ENCODE measurements at regions not wholly inside any gene's neighbourhood (a gene's known extent, or its start where the extent isn't known, plus 50 kb on each side); places are given as distances from the start of the nearest gene placed in this dataset.
A peak's percentile ranks its signal among the peaks of the same experiment; 100 is the strongest.

DNA sequence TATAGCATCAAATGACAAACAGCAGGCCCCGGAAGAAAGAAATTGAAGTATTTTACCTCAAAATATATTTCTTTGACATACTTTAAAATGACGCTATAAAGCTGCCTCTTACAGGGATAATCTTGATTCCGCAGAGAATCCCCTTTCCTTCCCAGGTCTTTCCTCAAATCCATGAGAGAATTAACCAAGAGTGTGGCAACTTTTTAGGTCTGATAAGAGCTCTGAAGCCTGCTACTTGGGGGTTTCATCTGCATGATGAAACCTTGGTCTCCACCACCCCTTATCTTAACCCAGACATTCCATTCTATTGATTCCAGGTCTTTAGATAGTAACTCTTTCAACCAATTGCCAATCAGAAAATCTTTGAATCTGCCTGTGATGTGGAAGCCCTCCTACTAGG lies 173.8 kb downstream of the CEMIP2 start:
- H3K4me3 ChIP-seq (ENCODE audit: low read length), result no peak overlapping the region
- no peak for DNase-seq (ENCODE audit: low read depth, low spot score)

DNA sequence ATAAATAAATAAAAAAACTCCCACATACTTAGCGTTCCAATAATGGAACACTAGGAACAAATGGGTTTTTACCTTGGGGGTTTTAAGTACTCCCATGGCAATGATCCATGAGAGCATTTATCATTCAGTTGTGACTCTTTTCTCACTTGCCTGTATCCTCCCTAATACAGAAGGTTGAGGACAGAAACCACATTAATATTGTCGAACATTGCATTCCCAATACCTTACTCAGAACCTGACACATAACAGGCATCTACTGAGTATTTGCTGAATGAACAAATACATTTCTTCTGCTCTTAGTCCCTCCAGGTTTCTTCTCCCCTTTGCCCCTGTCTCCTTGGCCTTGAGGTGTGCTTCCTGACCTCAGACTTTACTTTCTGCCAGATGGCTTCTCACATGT lies 175.9 kb downstream of the CEMIP2 start:
- H3K4me3 ChIP-seq (ENCODE audit: low read length), result no peak overlapping the region
- no peak for DNase-seq (ENCODE audit: low read depth, low spot score)

DNA sequence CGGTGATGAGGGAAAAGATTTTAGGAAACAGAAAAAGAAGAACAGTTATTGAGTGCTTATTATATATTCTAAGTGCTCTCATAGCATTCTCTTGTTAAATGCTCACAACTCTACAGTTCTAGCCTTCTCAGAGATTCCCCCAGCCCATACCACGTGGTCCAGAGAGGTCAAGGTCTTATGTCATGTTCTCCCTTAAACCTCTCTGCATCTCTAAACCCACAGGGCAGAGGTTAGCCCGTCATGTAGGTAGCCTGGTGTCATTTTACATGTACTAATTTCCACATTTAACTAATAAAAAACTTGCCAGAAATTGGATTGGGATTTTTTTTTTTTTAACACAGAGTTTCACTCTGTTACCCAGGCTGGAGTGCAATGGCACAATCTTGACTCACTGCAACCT lies 178.0 kb downstream of the CEMIP2 start:
- no peak overlapping the region for H3K4me3 ChIP-seq (ENCODE audit: low read length)
- no peak for DNase-seq (ENCODE audit: low read depth, low spot score)

DNA sequence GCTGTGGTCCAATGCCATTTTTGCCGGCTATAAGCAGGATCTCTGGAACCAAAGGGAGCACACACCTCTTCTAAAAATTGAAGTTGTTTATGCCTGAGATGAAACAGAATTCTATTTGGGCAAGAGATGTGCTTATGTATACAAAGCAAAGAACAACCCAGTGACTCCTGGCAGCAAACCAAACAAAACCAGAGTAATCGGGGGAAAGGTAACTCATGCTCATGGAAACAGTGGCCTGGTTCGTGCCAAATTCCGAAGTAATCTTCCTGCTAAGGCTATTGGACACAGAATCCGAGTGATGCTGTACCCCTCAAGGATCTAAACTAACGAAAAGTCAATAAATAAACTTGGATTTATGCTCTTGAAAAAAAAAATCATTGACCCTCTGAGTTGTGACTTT lies 178.7 kb downstream of the CEMIP2 start:
- no peak overlapping the region for H3K4me3 ChIP-seq (ENCODE audit: low read length)
- no peak for DNase-seq (ENCODE audit: low read depth, low spot score)

DNA sequence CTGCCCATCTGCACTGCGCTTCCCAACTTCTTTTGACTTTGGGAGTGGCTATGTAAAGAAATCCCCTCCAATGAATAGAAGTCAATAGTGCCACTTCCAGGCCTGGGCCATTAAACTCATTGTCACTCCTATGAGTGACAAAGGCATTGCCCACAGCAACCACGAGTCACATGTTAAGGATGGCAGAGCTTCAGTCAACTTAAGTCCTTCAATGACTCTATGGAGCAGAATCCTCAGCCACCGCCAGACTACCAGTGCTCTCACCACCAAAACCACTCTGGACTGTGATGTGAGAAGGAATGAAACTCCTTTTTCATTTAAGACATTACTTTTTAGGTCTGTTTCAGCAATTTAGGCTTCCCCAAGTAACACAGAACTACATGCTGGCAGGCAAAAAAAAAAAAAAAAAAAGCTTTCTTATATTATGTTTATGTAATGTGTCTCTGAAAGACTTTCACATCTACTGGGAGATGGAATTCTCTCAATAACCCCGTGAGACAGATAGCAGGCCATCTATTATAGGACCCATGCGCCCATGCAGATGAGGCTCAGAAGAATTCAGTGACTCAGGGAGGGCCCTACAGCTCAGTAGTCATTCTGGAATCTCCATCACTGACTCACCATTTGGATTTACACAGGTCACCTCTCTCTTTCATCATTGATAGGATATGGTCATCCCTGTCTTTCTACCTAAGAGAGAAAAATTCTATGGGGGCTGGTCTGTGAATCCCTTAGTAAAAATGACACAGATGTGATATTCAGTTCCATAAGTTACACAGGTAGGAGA lies 180.5 kb downstream of the CEMIP2 start:
- peak; percentile 4 for DNase-seq (ENCODE audit: low read depth, low spot score)
- no peak overlapping the region for H3K4me3 ChIP-seq (ENCODE audit: low read length)

DNA sequence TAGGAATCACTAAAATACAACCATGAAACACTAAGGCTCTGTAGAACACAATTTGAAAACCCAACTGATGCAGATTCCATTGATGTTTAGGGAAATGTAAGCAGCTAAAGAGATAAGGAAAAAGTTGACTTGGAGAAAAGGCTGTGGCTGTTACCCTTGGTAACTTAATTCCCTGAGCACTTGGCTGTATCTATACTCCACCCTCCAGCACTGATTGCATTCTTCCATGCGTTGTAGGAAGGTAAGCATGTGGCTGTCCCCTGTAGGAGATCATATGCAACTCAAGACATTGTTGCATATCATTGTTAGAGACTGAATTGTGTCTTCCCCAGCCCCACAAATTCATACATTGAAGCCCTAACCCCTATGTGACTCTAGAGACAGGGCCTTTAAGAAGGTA lies 184.5 kb downstream of the CEMIP2 start:
- DNase-seq (ENCODE audit: low read depth, low spot score), result no peak
- H3K4me3 ChIP-seq (ENCODE audit: low read length), result no peak overlapping the region

DNA sequence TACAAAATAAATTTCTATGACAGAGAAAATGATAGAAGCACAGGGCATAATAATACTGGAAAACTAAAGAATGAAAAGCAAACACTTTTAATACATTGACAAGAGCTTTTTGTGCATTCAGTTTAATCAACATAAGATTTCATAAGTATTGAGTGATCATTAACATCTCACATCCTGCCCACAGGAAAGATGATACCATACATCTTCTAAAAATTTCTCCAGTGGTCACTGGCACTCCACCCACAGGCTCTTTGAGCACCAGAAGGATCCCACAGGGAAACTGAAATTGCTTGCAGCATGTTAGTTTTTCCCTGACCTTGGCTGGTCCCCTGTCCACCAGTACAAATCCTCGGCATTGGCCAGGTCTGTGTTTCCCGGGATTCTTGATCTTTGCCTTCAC lies 186.0 kb downstream of the CEMIP2 start:
- no peak overlapping the region for H3K4me3 ChIP-seq (ENCODE audit: low read length)
- no peak for DNase-seq (ENCODE audit: low read depth, low spot score)

DNA sequence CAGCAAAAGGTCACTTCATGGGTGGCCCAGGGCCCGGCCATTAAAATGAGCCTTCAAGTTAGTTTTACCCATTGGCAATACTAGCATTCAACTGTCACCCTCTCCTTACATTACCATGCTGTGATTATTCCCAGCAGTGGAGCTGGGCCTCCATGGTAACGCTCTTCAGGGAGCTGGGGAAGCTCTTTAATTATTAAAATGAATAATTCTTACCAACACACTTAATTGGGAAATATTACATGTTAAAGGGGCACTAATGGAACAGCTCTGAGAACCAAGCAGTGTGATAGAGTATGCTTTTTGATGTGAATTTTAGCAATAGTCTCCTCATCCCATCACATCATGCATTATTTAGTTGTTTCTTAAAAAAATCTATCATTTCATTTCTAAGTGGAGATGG lies 187.2 kb downstream of the CEMIP2 start:
- no peak overlapping the region for H3K4me3 ChIP-seq (ENCODE audit: low read length)
- no peak for DNase-seq (ENCODE audit: low read depth, low spot score)

DNA sequence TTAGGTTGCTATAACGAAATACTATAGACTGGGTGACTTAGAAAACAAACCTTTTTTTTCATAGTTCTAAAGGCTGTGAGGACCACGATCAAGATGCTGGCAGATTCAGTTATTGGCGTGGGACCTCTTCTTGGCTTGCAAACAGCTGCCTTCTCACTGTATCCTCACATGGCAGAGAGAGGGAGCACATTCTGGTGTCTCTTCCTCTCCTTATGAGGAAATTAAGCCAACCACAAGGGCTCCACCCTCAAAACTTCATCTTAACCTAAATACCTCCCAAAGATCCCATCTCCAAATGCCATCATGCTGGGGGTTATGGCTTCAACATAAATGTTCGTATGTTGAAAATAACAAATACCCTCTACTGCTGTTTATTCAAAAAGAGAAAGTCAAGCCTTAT lies 197.1 kb downstream of the CEMIP2 start:
- DNase-seq (ENCODE audit: low read depth, low spot score), result no peak
- H3K4me3 ChIP-seq (ENCODE audit: low read length), result no peak overlapping the region

DNA sequence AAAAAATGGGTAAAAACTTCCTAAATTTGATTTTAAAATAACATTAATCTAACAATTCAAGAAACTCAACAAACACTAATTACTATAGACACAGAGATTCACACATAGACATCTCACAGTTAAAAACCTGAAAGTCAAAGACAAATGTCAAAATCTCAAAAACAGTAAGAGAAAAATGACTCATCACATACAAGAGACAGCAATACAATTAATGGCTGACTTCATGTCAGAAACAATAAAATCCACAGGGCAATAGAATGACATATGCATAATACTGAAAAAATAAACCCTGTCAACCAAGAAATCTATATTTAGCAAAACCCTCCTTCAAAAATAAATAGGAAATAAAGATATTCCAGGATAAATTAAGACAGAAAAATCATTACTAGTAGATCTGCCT lies 200.4 kb downstream of the CEMIP2 start:
- no peak for DNase-seq (ENCODE audit: low read depth, low spot score)
- no peak overlapping the region for H3K4me3 ChIP-seq (ENCODE audit: low read length)

DNA sequence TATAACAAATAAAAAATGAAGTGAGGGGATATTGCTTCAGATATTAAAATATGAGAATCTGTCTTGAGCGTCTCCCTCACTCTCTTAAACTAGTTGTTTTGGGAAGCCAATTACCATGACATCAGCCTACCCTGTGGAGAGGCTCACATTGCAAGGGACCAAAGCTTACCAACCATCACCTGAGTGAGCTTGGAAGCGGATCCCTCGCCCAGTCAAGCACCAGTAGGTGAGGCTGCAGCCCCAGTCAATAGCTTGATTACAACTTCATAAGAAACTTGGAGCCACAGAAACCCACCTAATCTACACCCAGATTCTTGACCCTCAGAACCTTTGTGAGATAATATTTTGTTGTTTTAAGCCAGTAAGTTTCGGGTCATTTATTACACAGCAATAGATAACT lies 206.2 kb downstream of the CEMIP2 start:
- no peak for DNase-seq (ENCODE audit: low read depth, low spot score)
- H3K4me3 ChIP-seq (ENCODE audit: low read length), result no peak overlapping the region

DNA sequence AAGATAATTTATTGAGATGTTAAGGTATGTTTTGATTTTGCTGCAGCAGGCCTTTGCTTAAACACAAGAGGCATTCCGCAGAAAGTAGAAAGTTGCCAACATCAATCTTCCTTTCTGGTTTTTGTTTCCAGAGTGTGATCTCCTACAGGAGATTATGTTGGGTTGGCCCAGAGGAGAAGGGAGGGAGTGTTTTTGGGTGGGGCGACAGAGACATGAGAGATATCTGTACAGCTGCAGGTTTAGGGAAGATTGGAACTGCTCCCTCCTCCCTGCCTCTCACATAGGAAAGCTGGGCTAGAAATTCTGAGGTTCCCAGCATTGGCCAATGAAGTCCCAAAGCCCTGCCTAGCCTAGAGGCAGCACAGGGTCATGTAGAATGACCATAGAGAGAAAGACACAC lies 211.0 kb downstream of the CEMIP2 start:
- H3K4me3 ChIP-seq (ENCODE audit: low read length), result no peak overlapping the region
- no peak for DNase-seq (ENCODE audit: low read depth, low spot score)

DNA sequence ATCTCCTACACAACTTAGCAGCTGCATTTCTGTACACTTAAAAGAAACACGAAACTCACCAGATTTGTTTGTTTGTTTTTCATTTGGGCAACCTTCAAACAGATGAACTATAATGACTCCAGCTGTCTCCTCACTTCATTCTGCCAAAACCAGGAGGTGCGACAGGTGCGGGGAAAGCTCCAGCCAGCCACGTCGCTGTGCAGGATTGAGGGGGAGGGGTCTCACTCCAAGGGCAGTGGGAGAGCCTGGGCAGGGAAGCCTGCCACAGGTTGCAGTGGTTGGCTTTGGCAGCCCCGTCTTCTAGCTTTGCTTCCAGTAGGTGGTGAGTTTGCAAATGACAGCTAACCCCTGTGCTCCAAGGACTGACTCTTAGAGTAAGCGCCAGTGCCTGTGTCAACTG lies 215.8 kb downstream of the CEMIP2 start:
- H3K4me3 ChIP-seq (ENCODE audit: low read length), result no peak overlapping the region
- DNase-seq (ENCODE audit: low read depth, low spot score), result peak; percentile 28

DNA sequence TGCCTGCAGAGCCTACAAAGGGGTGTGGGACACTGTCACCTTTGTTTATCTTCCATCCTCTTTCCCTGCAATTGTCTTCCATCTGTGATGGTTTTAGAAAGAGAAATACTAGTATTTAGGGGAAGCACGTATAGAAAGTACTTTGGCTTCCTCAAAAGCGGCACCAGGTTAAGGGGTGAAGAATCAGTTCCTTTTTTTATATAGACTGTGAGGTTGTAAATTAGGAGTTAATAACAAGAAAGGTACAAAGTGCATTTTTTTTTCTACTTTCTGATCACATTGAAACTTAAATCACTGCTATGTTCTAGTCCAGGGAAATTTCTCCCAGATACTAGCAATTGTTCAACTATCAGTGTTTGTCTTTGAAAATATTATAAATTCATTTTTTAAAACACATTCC lies 219.3 kb downstream of the CEMIP2 start:
- no peak for DNase-seq (ENCODE audit: low read depth, low spot score)

DNA sequence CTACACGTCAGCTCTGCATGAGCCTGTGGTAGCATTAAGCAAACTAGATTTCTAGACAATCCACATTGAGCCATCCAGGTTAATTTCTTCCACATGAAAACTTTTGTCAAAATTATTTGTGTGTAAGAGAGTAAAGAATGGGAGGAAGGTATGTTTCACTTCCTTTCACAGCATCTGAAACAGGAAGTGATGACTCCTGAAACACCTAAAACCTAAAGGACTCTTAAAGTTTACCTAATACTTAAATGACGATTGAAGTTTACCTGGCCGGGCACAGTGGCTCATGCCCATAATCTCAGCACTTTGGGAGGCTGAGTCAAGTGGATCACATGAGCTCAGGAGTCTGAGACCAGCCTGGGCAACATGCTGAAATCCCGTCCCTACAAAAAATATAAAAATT lies 223.8 kb downstream of the CEMIP2 start:
- no peak overlapping the region for H3K4me3 ChIP-seq (ENCODE audit: low read length)
- DNase-seq (ENCODE audit: low read depth, low spot score), result no peak

More for the DNA sequence above, 219.3 kb downstream of the CEMIP2 start:
- H3K4me3 ChIP-seq (ENCODE audit: low read length), result no peak overlapping the region

DNA sequence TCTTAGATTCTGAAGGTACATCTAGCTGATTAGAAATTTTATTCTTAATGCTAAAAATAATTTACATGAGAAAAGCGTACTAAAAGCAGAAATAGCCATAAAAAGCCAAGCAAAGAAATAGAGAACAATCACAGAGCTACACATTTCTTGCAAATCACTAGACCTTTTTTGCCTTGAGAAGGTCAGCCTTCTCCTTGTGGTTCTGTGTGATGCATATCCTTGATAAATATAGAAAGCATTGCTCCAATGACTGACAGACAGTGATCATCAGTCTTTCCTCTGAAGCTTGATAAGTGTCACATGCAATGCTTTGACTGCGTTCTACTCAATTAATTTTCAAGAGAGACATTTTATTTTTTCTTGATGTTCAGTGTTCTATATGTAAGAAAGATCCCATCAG lies 226.9 kb downstream of the CEMIP2 start:
- no peak for DNase-seq (ENCODE audit: low read depth, low spot score)
- H3K4me3 ChIP-seq (ENCODE audit: low read length), result no peak overlapping the region

DNA sequence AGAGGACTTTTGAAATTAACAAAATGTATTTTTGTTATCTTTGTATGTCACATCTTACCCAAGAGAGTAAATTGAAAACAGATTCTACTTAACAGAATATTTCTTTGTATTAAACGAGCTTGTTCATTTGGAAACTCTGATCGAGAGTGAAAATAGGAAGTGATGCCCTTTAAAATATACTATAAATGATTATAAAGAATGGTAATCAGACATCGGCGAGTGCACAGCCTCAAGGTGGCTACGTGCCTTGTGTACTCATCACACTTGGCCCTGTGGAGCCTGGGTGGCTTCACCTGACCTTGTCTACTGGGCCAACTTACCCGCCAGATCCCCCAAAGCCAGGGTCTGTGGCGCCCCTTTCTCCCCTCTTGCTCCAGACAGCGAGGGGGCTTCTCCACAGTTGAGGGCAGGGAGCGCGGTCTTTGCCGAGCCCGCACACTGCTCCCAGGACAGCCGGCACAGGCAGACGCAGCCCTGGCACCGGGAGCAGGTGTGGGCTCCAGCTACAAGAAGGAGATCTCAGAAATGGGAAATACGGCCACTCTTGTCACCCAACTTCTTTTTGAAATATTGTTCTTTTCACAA lies 243.2 kb downstream of the CEMIP2 start:
- no peak for DNase-seq (ENCODE audit: low read depth, low spot score)
- H3K4me3 ChIP-seq (ENCODE audit: low read length), result no peak overlapping the region

DNA sequence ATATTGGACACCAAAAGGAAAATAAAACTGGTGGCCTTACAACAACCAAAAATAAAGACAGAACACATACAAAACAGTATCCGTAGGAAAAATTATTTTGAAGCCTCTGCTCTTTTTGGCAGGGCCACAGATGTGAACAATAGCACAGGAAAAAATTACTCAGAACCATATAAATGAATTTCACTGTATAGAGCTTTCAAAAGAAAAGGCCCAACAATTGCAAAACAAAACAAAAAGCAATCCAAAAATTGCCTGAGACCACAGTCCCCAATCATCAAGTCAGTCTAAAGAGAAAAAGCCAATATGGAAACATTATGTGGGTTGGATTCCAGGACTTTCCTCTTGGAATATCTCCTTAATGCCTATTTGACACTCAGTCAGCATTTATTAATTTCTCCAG lies 243.8 kb downstream of the CEMIP2 start:
- no peak for DNase-seq (ENCODE audit: low read depth, low spot score)
- H3K4me3 ChIP-seq (ENCODE audit: low read length), result no peak overlapping the region

DNA sequence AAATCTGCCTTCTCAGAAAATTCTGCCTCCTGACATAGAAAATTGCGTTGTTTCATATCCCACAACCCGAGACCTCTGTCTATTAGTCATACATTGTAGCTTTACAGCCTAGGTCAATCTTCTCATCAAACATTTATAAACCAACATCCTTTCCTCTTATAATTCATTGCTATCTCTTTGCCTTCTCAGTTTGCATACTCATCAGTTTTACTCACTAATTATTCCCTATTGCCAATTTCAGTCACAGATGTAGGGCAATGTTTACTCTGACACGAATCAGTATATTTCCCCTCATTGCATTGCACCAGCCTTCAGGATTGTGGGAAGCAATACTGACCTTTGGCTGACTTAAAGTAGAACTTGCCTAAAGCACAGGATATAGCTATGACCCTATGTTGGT lies 247.2 kb downstream of the CEMIP2 start:
- DNase-seq (ENCODE audit: low read depth, low spot score), result no peak
- no peak overlapping the region for H3K4me3 ChIP-seq (ENCODE audit: low read length)

DNA sequence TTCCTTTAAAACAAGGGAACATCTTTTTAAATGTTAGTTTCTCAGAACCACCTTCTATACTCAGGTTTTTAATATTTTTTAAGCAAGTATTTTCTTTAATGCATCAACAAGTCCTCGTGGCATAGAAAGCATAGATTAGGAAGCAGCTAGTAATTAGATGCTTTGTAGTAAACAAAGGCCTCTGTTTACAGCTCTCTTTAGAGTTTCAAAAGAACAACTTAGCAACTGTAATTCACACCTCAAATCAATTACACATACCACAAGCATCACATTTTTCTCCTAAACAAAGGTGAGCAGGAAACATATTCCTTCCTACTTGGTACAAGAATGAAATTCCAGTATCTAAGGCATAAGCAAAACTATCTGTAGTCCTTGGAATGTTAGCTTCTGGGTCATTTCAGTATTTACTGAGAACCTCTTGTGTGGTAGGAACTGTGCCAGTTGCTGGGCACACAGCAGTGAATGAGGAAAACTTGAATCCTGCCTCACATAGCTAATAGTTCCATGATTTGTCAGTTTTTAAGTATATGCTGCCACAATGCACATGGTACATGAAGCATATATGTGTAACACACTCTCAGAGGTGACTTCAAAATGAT lies 249.1 kb downstream of the CEMIP2 start:
- DNase-seq (ENCODE audit: low read depth, low spot score), result no peak
- H3K4me3 ChIP-seq (ENCODE audit: low read length), result no peak overlapping the region

All from Jurkat, Clone E6-1 (cell line).